Activated naive CD4-positive, alpha-beta T cell treated with Interleukin-2 at 50 U/mL for 16 hours (primary cell): ENCODE measurements at regions not wholly inside any gene's neighbourhood (a gene's known extent, or its start where the extent isn't known, plus 50 kb on each side); places are given as distances from the start of the nearest gene placed in this dataset.

Experiments
- DNase-seq: peaks from one replicate; pipeline ENCODE4 v3.0.0-alpha.2; 2020

DNA sequence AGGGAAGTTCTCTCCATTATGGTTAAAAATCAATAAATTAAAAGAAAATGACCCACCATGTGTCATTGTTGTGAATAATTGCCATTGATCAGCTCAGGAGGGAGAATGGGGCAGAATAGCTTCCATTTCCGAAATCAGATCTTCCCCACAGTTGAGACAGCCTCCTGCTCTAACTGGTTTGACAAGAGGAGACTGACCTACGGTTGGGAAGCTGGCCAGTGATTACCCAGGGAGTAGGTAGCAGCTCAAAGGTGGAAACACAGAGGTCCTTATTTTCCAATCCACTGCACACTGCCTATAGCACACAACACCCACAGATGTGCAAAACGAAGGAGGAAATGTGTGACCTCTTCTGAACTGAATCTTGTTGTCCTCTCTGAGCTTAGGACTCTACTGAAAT, 69.0 kb upstream of the DAPK1 start:
- DNase-seq, result no peak

DNA sequence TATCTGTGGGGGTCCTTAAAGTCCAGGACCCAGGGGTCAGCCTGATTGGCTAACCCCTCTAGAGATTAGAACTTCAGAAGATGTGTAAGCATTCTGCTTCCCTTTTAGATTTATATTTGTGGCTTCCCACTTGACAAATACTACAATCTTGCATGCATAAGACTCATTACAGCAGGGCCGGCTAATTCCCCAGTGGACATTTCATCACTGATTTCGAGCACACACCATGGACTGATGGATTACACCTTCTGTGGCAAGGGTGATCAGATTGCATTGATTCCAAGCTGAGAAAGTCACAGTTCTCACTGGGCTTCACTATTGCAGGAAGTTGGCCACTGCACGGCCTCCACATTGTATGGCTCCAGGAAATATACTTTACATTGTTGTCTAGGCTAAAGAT, 65.8 kb upstream of the DAPK1 start:
- no peak for DNase-seq

- DNase-seq, result no peak
Measured at GRCh38 chr9:87433853-87434252, 63.8 kb upstream of the DAPK1 start.

- DNase-seq, result no peak
Measured at GRCh38 chr9:87434366-87434765, 63.3 kb upstream of the DAPK1 start.

GRCh38 chr9:87435189-87435880, 62.3 kb upstream of the DAPK1 start:
- DNase-seq, result no peak

GRCh38 chr9:87436716-87437115, 61.0 kb upstream of the DAPK1 start:
- no peak for DNase-seq

DNA sequence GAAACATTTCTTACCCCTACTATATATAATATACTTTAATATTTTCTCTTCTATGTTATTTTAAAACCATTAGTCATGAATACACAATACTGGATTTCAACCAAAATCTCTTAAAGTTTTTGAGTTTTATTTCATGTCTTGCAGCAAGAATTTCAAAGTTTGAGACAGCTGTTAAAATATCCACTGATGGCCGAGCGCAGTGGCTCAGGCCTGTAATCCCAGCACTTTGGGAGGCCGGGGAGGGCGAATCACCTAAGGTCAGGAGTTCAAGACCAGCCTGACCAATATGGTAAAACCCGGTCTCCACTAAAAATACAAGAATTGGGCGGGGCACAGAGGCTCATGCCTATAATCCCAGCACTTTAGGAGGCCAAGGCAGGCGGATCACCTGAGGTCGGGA, 59.7 kb upstream of the DAPK1 start:
- no peak for DNase-seq

- no peak for DNase-seq
Measured at GRCh38 chr9:87441251-87441650, 56.4 kb upstream of the DAPK1 start.

DNA sequence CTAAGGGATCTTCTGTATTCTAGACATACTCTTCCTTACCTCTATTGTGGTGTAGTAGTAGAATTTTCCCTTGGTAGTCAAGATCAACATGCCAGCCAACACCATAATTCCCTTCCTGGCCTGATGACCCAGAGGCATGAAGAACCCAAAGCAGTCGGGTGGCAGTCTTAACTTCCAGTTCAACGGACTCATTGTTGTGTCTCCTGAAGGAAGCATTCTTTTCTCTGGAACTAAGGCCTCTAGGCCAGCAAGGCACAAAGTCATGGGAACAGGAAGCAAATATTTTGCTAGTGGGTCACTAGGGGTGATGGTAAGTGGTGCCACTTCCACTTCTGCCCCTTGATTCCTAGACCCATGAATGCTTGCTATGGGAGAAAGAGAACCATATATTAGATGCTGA, 55.2 kb upstream of the DAPK1 start:
- DNase-seq, result no peak

DNA sequence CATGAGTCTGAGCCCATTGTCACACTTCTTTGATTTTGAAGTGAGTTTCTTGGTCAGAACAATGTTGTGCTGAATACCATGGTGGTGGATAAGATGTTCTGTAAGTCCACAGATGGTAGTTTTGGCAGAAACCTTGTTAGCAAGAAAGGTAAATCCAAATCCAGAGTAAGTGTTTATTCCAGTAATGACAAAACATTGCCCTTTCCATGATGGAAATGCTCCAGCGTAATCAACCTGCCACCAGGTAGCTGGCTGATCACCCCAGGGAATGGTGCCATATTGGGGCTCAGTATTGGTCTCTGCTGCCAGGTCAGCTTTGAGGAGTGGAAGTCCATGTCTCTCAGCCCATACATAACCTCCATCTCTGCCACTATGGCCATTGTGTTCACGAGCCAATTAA, 54.7 kb upstream of the DAPK1 start:
- DNase-seq, result no peak

- DNase-seq, result no peak
Measured at GRCh38 chr9:87443461-87443860, 54.2 kb upstream of the DAPK1 start.

- no peak for DNase-seq
Measured at GRCh38 chr9:87445646-87446045, 52.0 kb upstream of the DAPK1 start.

- no peak for DNase-seq
Measured at GRCh38 chr9:87446527-87446926, 51.1 kb upstream of the DAPK1 start.

DNA sequence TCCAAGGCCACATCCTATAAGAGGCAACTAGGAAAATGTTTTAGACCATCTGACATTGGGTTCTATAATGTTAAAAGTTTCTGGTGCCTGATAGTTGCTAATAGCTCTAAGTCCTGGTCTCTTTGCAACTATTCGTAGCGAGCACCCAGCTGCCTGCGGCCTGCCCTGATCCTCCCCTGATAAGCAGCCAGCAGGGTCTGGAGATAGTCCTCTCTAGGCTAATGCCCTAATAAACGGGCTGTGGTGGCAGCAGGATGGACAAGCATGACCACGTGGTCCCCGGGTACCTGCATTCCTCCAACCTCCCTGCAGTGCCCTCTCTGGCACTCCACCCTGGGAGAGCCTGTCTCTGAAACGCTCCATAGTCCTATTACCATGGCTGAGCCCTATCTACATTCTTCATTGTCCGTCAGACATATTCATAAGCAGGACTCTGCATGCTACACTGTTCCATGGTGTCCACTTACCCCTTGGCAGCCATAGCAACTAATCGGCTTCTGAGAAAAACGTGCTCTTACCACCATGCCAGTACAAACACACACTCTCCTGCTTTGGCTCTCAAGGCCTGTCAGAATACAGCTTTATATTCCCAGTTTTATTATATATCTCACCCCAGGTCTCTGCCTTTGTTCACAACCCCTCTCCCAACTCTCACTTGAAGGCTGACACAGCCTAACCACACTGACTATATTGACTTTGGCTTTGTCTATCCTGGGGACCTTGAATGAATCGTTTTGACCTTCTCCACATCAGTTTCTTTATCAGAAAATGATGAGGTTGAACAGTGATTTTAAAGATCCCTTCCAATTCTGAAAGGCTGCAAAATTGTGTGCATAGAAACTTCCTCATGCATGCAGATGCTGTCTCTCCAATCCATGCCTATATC, 49.9 kb upstream of the DAPK1 start:
- no peak for DNase-seq
